ENCODE measurements at regions not wholly inside any gene's neighbourhood (a gene's known extent, or its start where the extent isn't known, plus 50 kb on each side); places are given as distances from the start of the nearest gene placed in this dataset.

GRCh38 chr2:118521272-118521671 is 326.2 kb downstream of the EN1 start:
- H2AFZ ChIP-seq (ENCODE audit: low read length): no peak overlapping the region
- no peaks in the 10 kb centered on the region for H3K79me2 ChIP-seq (ENCODE audit: low read length)
- H3K27me3 ChIP-seq (ENCODE audit: low read length): no peaks in the 10 kb centered on the region
- no peaks in the 10 kb centered on the region for H3K9me2 ChIP-seq (replicated peaks; ENCODE audit: insufficient read depth, low read length)
- H3K9ac ChIP-seq (ENCODE audit: low read length): no peak overlapping the region
- peaks cover 19% of the 10 kb centered on the region for H3K9me3 ChIP-seq (ENCODE audit: low read length)
- no peak overlapping the region for H3K27ac ChIP-seq (ENCODE audit: low read length)
- DNase-seq: no peak
- no peak overlapping the region for H3K4me2 ChIP-seq (ENCODE audit: low read depth, low read length, poor library complexity, severe bottlenecking)
- no peaks in the 10 kb centered on the region for H3K4me1 ChIP-seq (ENCODE audit: low read length)
- H3K4me3 ChIP-seq (ENCODE audit: low read length): no peak overlapping the region
- H4K20me1 ChIP-seq (ENCODE audit: insufficient read depth, low read depth, low read length): no peaks in the 10 kb centered on the region
- no peaks in the 10 kb centered on the region for H3K36me3 ChIP-seq (ENCODE audit: insufficient read depth, low read length)

DNA sequence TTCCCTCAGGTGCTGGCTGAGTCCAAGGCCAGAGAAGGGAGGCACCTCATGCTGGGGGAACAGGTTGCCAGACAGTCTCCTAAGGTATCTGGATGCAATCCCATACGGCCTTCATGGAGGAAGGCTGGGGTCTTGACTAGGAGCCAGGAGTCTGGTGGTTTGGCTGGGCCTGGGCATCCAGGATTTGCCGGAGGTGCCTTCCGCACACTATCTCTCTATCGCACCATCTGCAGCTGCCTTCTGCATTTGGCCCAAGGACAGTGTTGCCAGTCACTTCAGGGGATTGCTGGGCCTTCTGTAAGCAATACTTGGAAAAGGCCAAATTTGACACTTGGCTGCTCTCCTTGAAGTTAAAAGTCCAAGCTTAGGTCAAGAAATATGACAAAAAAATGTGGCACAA is 327.2 kb downstream of the EN1 start:
- Histone ChIP-seq H3K9me2 (replicated peaks; ENCODE audit: insufficient read depth, low read length) (no peaks in the 10 kb centered on the region), H3K27me3 (ENCODE audit: low read length) (no peaks in the 10 kb centered on the region), H3K79me2 (ENCODE audit: low read length) (no peaks in the 10 kb centered on the region), H3K36me3 (ENCODE audit: insufficient read depth, low read length) (no peaks in the 10 kb centered on the region), H3K4me3 (ENCODE audit: low read length) (no peak overlapping the region), H3K9me3 (ENCODE audit: low read length) (peaks cover 19% of the 10 kb centered on the region), H3K27ac (ENCODE audit: low read length) (no peak overlapping the region), H3K9ac (ENCODE audit: low read length) (no peak overlapping the region), H3K4me1 (ENCODE audit: low read length) (no peaks in the 10 kb centered on the region), H2AFZ (ENCODE audit: low read length) (no peak overlapping the region), H4K20me1 (ENCODE audit: insufficient read depth, low read depth, low read length) (no peaks in the 10 kb centered on the region), H3K4me2 (ENCODE audit: low read depth, low read length, poor library complexity, severe bottlenecking) (no peak overlapping the region)
- no peak for DNase-seq

DNA sequence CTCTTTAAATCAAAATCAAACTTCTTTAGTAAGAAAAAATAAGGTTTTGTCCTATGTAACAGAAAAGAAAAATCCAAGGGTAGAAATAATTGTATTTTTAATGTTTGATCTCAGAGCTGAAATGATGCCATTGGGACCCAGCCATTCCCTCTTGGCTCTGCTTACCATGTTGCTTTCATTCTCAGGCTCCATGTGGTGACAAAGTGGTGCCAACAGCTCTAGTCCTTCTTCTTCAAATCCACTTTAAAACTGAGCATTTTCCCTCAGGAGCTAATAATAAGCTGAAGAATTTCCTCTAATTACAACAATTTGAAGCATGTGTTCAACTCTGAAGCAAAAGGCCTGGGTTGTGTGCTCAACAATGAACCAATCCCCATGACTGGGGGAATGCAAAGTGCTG is 327.9 kb downstream of the EN1 start:
- Histone ChIP-seq H3K4me3 (ENCODE audit: low read length) (no peak overlapping the region), H3K4me1 (ENCODE audit: low read length) (no peaks in the 10 kb centered on the region), H3K9me2 (replicated peaks; ENCODE audit: insufficient read depth, low read length) (no peaks in the 10 kb centered on the region), H2AFZ (ENCODE audit: low read length) (no peak overlapping the region), H3K79me2 (ENCODE audit: low read length) (no peaks in the 10 kb centered on the region), H3K27ac (ENCODE audit: low read length) (no peak overlapping the region), H3K36me3 (ENCODE audit: insufficient read depth, low read length) (no peaks in the 10 kb centered on the region), H3K27me3 (ENCODE audit: low read length) (no peaks in the 10 kb centered on the region), H3K4me2 (ENCODE audit: low read depth, low read length, poor library complexity, severe bottlenecking) (no peak overlapping the region), H3K9me3 (ENCODE audit: low read length) (peaks cover 19% of the 10 kb centered on the region), H4K20me1 (ENCODE audit: insufficient read depth, low read depth, low read length) (no peaks in the 10 kb centered on the region), H3K9ac (ENCODE audit: low read length) (no peak overlapping the region)
- no peak for DNase-seq

- DNase-seq: no peak
- no peaks in the 10 kb centered on the region for H3K36me3 ChIP-seq (ENCODE audit: insufficient read depth, low read length)
- H2AFZ ChIP-seq (ENCODE audit: low read length): no peak overlapping the region
- no peak overlapping the region for H3K9ac ChIP-seq (ENCODE audit: low read length)
- H3K27ac ChIP-seq (ENCODE audit: low read length): no peak overlapping the region
- H3K79me2 ChIP-seq (ENCODE audit: low read length): no peaks in the 10 kb centered on the region
- H4K20me1 ChIP-seq (ENCODE audit: insufficient read depth, low read depth, low read length): no peaks in the 10 kb centered on the region
- H3K9me3 ChIP-seq (ENCODE audit: low read length): no peaks in the 10 kb centered on the region
- H3K9me2 ChIP-seq (replicated peaks; ENCODE audit: insufficient read depth, low read length): no peaks in the 10 kb centered on the region
- no peak overlapping the region for H3K4me2 ChIP-seq (ENCODE audit: low read depth, low read length, poor library complexity, severe bottlenecking)
- no peaks in the 10 kb centered on the region for H3K27me3 ChIP-seq (ENCODE audit: low read length)
- H3K4me3 ChIP-seq (ENCODE audit: low read length): no peak overlapping the region
- H3K4me1 ChIP-seq (ENCODE audit: low read length): no peaks in the 10 kb centered on the region
Measured at GRCh38 chr2:118510807-118511206, 336.6 kb downstream of the EN1 start.

DNA sequence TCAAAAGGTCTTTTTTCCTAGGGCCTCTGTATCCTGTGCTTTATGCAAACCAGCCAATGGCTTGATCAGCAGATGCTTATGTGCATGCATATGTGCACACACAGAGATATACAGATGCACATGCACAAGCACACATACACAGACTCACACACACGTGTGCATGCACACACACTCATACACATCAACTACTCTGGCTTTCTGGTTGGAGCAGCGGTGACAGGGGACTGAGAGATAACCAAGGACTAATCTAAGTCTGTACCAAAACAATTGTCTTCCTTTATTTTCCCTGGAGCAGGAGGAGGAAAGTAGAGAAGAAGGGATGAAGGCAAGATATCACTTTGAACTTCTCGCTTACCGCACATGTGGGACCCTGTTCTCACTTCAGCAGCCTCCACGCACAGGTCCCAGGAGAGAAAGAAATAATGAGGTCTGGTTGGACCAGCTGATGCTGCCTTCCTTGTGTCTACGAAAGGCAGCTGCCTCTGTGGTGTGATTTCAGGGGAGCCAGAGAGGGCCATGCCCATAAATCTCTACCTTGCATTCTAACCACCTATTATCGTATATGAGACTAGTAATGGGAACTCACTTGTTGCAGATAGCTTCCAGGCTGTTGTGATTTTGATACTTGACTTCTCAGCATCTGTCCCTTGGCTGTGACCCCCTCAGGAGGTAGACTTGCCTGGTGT is 338.0 kb downstream of the EN1 start:
- H3K4me3 ChIP-seq (ENCODE audit: low read length): no peak overlapping the region
- no peak overlapping the region for H3K4me2 ChIP-seq (ENCODE audit: low read depth, low read length, poor library complexity, severe bottlenecking)
- no peak overlapping the region for H2AFZ ChIP-seq (ENCODE audit: low read length)
- no peak overlapping the region for H3K9ac ChIP-seq (ENCODE audit: low read length)
- H3K79me2 ChIP-seq (ENCODE audit: low read length): no peaks in the 10 kb centered on the region
- H3K9me2 ChIP-seq (replicated peaks; ENCODE audit: insufficient read depth, low read length): no peaks in the 10 kb centered on the region
- H3K4me1 ChIP-seq (ENCODE audit: low read length): no peaks in the 10 kb centered on the region
- DNase-seq: no peak
- no peaks in the 10 kb centered on the region for H3K27me3 ChIP-seq (ENCODE audit: low read length)
- H4K20me1 ChIP-seq (ENCODE audit: insufficient read depth, low read depth, low read length): no peaks in the 10 kb centered on the region
- no peaks in the 10 kb centered on the region for H3K36me3 ChIP-seq (ENCODE audit: insufficient read depth, low read length)
- no peaks in the 10 kb centered on the region for H3K9me3 ChIP-seq (ENCODE audit: low read length)
- H3K27ac ChIP-seq (ENCODE audit: low read length): no peak overlapping the region

DNA sequence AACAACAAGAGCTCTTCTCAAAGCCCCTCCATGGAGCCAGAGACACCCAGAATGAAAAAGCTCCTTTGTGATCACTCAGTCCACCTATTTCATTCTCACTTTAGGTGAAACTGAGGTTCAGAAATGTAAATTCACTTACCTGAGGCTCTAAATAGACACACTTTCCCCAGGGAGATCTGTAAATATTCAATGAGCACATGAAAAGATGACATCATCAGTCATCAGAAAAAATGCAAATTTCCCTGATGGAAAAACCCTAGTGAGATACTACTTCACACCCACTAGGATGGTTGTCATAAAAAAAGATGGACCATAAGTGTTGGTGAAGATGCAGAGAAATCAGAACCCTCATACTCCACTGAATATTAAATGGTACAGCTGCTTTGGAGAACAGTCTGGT is 339.2 kb downstream of the EN1 start:
- Histone ChIP-seq H3K4me3 (ENCODE audit: low read length) (no peak overlapping the region), H4K20me1 (ENCODE audit: insufficient read depth, low read depth, low read length) (no peaks in the 10 kb centered on the region), H3K9me2 (replicated peaks; ENCODE audit: insufficient read depth, low read length) (no peaks in the 10 kb centered on the region), H3K4me1 (ENCODE audit: low read length) (no peaks in the 10 kb centered on the region), H3K4me2 (ENCODE audit: low read depth, low read length, poor library complexity, severe bottlenecking) (no peak overlapping the region), H3K27ac (ENCODE audit: low read length) (no peak overlapping the region), H3K27me3 (ENCODE audit: low read length) (no peaks in the 10 kb centered on the region), H3K36me3 (ENCODE audit: insufficient read depth, low read length) (no peaks in the 10 kb centered on the region), H2AFZ (ENCODE audit: low read length) (no peak overlapping the region), H3K79me2 (ENCODE audit: low read length) (no peaks in the 10 kb centered on the region), H3K9me3 (ENCODE audit: low read length) (no peaks in the 10 kb centered on the region), H3K9ac (ENCODE audit: low read length) (no peak overlapping the region)
- DNase-seq: no peak

DNA sequence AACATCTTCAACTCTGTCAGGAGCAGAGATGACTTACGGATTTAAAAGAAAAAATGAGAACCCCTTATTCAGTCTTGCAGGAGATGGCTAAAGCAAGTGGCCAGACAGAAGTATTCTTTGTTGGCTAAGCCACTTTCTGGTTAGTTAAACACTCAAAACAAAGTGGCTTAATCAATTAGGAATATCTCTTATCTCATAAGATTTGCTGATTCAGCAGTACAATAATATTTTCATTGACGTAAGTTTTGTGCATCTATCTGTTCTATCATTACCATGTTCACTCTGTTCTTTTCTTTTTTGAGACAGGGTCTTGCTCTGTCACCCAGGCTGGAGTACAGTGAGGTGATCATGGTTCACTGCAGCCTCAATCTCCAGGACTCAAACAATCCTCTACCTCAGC is 342.0 kb downstream of the EN1 start:
- Histone ChIP-seq H3K4me3 (ENCODE audit: low read length) (no peak overlapping the region), H4K20me1 (ENCODE audit: insufficient read depth, low read depth, low read length) (no peaks in the 10 kb centered on the region), H3K27me3 (ENCODE audit: low read length) (no peaks in the 10 kb centered on the region), H3K27ac (ENCODE audit: low read length) (no peak overlapping the region), H3K9ac (ENCODE audit: low read length) (no peak overlapping the region), H3K4me1 (ENCODE audit: low read length) (no peaks in the 10 kb centered on the region), H3K79me2 (ENCODE audit: low read length) (no peaks in the 10 kb centered on the region), H3K9me2 (replicated peaks; ENCODE audit: insufficient read depth, low read length) (no peaks in the 10 kb centered on the region), H3K36me3 (ENCODE audit: insufficient read depth, low read length) (no peaks in the 10 kb centered on the region), H2AFZ (ENCODE audit: low read length) (no peak overlapping the region), H3K4me2 (ENCODE audit: low read depth, low read length, poor library complexity, severe bottlenecking) (no peak overlapping the region), H3K9me3 (ENCODE audit: low read length) (no peaks in the 10 kb centered on the region)
- no peak for DNase-seq

GRCh38 chr2:118502106-118502505 is 345.3 kb downstream of the EN1 start:
- H3K79me2 ChIP-seq (ENCODE audit: low read length): no peaks in the 10 kb centered on the region
- no peaks in the 10 kb centered on the region for H3K9me2 ChIP-seq (replicated peaks; ENCODE audit: insufficient read depth, low read length)
- no peak overlapping the region for H2AFZ ChIP-seq (ENCODE audit: low read length)
- no peaks in the 10 kb centered on the region for H3K36me3 ChIP-seq (ENCODE audit: insufficient read depth, low read length)
- H3K4me2 ChIP-seq (ENCODE audit: low read depth, low read length, poor library complexity, severe bottlenecking): no peak overlapping the region
- H3K9me3 ChIP-seq (ENCODE audit: low read length): no peaks in the 10 kb centered on the region
- no peaks in the 10 kb centered on the region for H3K27me3 ChIP-seq (ENCODE audit: low read length)
- no peak overlapping the region for H3K4me3 ChIP-seq (ENCODE audit: low read length)
- no peak overlapping the region for H3K9ac ChIP-seq (ENCODE audit: low read length)
- no peak overlapping the region for H3K27ac ChIP-seq (ENCODE audit: low read length)
- no peaks in the 10 kb centered on the region for H3K4me1 ChIP-seq (ENCODE audit: low read length)
- DNase-seq: no peak
- H4K20me1 ChIP-seq (ENCODE audit: insufficient read depth, low read depth, low read length): no peaks in the 10 kb centered on the region

GRCh38 chr2:118498943-118499342 is 348.5 kb downstream of the EN1 start:
- Histone ChIP-seq H3K9me3 (ENCODE audit: low read length) (no peaks in the 10 kb centered on the region), H3K27ac (ENCODE audit: low read length) (no peak overlapping the region), H3K36me3 (ENCODE audit: insufficient read depth, low read length) (no peaks in the 10 kb centered on the region), H3K79me2 (ENCODE audit: low read length) (no peaks in the 10 kb centered on the region), H3K27me3 (ENCODE audit: low read length) (no peaks in the 10 kb centered on the region), H3K9ac (ENCODE audit: low read length) (no peak overlapping the region), H4K20me1 (ENCODE audit: insufficient read depth, low read depth, low read length) (no peaks in the 10 kb centered on the region), H2AFZ (ENCODE audit: low read length) (no peak overlapping the region), H3K4me2 (ENCODE audit: low read depth, low read length, poor library complexity, severe bottlenecking) (no peak overlapping the region), H3K4me1 (ENCODE audit: low read length) (no peaks in the 10 kb centered on the region), H3K9me2 (replicated peaks; ENCODE audit: insufficient read depth, low read length) (no peaks in the 10 kb centered on the region), H3K4me3 (ENCODE audit: low read length) (no peak overlapping the region)
- no peak for DNase-seq

All from Karpas-422 (cell line).